K562 (cell line): ENCODE measurements at regions not wholly inside any gene's neighbourhood (a gene's known extent, or its start where the extent isn't known, plus 50 kb on each side); places are given as distances from the start of the nearest gene placed in this dataset.

Source experiments
- HSF4 ChIP-seq: fragments of 250-450 bp; sonication (Bioruptor Pico); IDR thresholded peaks from 2 replicates; pipeline ENCODE4 v2.1.2; 2022; ENCODE audit warnings: mild to moderate bottlenecking, moderate library complexity, borderline replicate concordance
- MCM3 ChIP-seq: fragments of 450-650 bp; IDR thresholded peaks from 2 replicates; pipeline ENCODE4 v1.6.1; 2016
- ZNF274 ChIP-seq: IDR thresholded peaks from 2 replicates; pipeline ENCODE4 v1.6.1; 2011; ENCODE audit warnings: low read depth, mild to moderate bottlenecking, low read length, moderate library complexity, borderline replicate concordance

DNA sequence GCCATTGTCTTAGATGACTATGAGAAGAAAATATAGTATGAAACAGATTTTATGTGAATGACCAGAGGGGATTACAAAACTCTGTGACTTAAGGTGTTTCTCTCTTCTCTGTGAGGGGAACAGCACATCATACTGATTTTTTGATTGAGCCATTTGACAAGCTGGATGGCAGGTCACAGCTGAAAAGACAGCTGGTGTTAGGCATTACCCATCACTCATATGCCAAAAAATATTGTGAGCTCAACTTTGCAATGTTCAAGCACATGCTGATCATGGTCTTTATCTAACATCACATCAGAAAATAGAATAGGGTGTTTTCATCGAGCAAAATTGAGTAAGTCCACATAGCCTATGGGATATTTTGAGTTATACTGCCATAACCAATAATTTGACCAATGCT is 86.7 kb upstream of the TECRL start:
- no peak for TF ChIP-seq MCM3
- no peak for TF ChIP-seq ZNF274
- no peak for TF ChIP-seq HSF4 (CRISPR knock-in tag)
